ENCODE measurements at regions not wholly inside any gene's neighbourhood (a gene's known extent, or its start where the extent isn't known, plus 50 kb on each side); places are given as distances from the start of the nearest gene placed in this dataset.

DNA sequence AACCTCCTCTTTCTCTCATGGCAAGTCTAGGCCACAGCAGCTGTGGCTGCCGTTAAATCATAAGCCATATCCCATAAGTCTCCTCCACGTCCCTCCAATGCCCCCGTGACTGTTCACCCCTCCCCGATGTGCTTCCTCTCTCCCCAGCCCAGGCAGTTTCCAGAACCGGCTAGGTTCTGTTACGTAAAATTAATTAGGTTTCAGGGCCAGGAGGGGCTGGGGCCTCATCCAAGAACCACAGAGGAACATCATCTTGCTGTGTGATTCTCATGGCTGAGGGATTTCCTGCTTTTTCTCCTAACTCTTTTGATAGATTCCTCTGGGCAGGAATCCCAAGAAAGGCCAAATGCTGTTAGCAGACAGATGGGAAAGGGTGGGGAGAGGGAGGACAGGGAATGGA, 141.8 kb upstream of the AJAP1 start:
- TF ChIP-seq, protein P1, sequence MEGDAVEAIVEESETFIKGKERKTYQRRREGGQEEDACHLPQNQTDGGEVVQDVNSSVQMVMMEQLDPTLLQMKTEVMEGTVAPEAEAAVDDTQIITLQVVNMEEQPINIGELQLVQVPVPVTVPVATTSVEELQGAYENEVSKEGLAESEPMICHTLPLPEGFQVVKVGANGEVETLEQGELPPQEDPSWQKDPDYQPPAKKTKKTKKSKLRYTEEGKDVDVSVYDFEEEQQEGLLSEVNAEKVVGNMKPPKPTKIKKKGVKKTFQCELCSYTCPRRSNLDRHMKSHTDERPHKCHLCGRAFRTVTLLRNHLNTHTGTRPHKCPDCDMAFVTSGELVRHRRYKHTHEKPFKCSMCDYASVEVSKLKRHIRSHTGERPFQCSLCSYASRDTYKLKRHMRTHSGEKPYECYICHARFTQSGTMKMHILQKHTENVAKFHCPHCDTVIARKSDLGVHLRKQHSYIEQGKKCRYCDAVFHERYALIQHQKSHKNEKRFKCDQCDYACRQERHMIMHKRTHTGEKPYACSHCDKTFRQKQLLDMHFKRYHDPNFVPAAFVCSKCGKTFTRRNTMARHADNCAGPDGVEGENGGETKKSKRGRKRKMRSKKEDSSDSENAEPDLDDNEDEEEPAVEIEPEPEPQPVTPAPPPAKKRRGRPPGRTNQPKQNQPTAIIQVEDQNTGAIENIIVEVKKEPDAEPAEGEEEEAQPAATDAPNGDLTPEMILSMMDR (IDR thresholded peaks at IDR 0.05; ENCODE audit: insufficient read depth, low read depth, low read length, missing control alignments): no peak
- H3K4me3 ChIP-seq (ENCODE audit: low read depth, low read length): no peak overlapping the region
- DNase-seq (ENCODE audit: low read depth): no peak

DNA sequence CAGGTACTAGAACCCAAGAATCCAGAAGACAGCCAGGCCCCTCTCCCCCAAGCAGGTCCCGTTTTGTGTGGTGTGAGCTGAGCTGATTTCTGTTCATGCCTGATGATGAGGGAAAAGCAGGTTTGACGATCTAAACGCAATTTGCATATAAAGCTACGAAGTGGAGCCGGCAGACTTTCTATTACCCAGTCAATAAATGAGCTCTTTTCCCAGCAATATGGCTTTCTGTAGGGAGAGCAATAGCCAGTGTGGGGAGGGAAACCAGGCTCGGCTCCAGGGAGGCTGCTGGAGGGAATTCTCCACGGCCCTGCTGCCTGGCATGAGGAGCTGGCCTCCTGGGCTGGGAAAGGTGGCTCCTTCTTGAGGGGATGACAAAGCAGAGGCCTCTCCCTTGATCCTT, 140.7 kb upstream of the AJAP1 start:
- DNase-seq (ENCODE audit: low read depth): no peak
- H3K4me3 ChIP-seq (ENCODE audit: low read depth, low read length): no peak overlapping the region
- TF ChIP-seq, protein P1 (IDR thresholded peaks at IDR 0.05; ENCODE audit: insufficient read depth, low read depth, low read length, missing control alignments): no peak

DNA sequence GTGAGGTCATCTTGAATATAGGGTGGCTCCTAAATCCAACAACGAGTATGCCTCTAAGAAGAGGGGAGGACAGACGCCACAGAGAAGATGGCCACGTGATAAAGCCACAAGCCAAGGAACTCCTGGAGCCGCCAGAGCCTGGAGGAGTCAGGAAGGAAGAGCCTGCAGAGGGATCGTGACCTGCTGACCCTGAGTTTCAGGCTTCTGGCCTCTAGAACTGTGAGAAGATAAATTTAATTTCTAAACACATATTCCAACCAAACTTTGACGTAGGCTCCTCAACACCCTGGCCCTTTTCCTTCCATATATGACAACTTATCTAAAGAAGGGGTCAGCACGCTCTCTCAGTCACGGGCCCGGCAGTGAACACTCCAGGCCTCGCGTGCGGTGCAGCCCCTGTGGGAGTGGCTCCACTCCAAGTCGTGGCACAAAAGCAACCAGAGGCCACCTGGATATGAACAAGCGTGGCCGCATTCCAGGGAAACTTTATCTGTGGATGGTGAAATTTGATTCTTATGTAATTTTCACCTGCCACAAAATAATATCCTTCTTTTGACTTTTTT, 138.6 kb upstream of the AJAP1 start:
- no peak overlapping the region for H3K4me3 ChIP-seq (ENCODE audit: low read depth, low read length)
- TF ChIP-seq, protein P1 (IDR thresholded peaks at IDR 0.05; ENCODE audit: insufficient read depth, low read depth, low read length, missing control alignments): no peak
- DNase-seq (ENCODE audit: low read depth): no peak

DNA sequence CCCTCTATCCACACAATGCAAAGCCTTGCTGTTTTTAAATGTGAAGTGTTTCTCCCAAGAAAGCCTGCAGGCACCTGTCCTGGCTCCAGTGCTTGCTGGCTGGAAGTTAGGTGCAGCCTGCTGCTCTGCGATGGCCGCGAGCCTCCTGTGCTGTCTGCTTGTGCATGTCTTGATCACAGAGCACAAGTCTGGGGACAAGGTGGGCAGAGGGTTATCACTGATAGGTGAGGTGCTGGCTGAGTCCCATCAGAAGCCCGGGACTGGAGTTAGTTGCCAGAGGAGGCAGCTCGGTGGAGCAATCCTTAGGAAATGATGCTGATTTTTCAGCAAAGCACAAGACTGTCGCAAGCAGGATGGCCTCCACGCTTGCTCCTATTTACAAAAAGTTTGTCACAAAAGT, 137.8 kb upstream of the AJAP1 start:
- H3K4me3 ChIP-seq (ENCODE audit: low read depth, low read length): no peak overlapping the region
- TF ChIP-seq, protein P1 (IDR thresholded peaks at IDR 0.05; ENCODE audit: insufficient read depth, low read depth, low read length, missing control alignments): no peak
- no peak for DNase-seq (ENCODE audit: low read depth)

DNA sequence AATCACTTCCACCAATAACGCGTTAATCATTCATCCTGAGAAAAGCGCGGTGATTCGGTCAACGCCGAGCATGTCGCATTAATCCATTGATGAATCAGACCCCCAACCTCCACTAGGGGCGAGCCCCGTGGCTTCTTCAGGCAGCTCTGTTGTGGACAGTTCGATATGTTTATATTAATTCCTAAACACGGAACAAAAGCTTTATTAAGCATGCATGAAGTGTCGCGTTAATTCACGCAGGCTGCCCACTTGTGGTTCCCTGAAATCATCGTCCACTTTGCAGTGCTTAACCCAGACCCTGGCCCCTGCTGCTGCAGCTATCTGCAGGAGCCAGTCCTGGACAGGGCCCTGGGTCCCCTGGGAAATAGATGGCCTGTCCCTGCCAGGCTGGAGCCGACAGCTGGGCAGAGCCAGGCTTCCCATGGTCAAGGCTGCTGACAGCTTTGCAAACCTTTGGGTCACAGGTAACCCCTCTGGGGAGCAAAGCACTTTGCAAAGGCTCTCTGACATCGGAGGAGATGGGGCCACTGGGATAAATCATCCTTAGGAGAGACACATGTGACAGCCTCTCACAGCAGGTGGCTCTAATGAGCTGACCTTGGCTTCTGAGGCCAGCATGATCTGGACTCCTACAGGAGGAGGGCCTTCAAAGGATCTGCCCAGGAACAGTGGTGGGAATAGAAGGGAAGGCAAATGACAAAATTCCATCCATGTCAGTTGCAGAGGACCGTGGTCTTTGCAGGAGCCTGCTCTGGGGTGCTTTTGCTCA, 137.0 kb upstream of the AJAP1 start:
- no peak overlapping the region for H3K4me3 ChIP-seq (ENCODE audit: low read depth, low read length)
- no peak for DNase-seq (ENCODE audit: low read depth)
- TF ChIP-seq, protein P1 (IDR thresholded peaks at IDR 0.05; ENCODE audit: insufficient read depth, low read depth, low read length, missing control alignments): no peak

DNA sequence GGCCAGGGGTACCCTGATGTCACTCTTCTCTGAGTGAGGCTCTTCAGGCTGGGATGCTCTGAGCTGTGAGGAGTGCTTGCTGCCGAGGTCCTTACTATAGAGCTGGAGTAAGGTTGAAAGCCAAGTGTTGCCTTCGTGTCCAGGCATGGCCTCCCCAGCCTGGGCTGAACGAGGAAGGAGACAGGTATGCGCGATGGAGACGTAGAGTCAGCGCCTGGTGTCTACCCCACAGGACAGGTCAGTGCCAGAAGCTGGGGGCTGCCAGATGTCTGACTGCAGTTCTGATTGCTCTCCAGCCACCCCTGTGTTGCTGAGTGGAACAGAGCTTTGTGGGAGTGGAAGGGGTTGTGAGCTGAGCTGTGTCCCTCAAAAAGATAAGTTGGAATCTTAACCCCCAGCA, 135.8 kb upstream of the AJAP1 start:
- TF ChIP-seq, protein P1 (IDR thresholded peaks at IDR 0.05; ENCODE audit: insufficient read depth, low read depth, low read length, missing control alignments): no peak
- DNase-seq (ENCODE audit: low read depth): no peak
- H3K4me3 ChIP-seq (ENCODE audit: low read depth, low read length): no peak overlapping the region

DNA sequence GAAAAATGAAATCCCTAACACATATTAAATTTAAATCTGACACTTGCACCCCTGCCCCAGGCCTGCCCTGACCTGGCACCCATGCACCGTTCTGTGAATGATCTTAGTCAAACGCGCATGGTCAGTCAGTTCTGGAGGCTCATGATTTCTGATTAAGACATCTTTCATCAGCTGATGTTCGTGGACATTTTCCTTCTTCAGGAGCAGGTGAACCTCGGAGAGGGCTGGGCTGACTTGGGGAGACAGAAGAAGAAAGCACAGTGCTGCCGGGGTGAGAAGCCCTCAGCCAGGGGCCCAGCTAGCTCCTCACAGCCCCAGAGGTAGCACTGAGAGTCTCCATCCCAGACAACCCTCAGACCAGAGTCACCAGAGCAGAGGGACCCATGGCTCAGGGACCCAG, 134.5 kb upstream of the AJAP1 start:
- H3K4me3 ChIP-seq (ENCODE audit: low read depth, low read length): no peak overlapping the region
- no peak for DNase-seq (ENCODE audit: low read depth)
- TF ChIP-seq, protein P1 (IDR thresholded peaks at IDR 0.05; ENCODE audit: insufficient read depth, low read depth, low read length, missing control alignments): no peak

All from GM12865 (cell line).